NB4 (cell line): ENCODE measurements at regions not wholly inside any gene's neighbourhood (a gene's known extent, or its start where the extent isn't known, plus 50 kb on each side); places are given as distances from the start of the nearest gene placed in this dataset.

ENCODE experiments used
- DNase-seq: peaks from one replicate; pipeline ENCODE4 v3.0.0; 2010; ENCODE audit warnings: low read depth
- H3K4me3 ChIP-seq: one replicate; pipeline ENCODE4 v1.5.1; 2011; ENCODE audit warnings: mild to moderate bottlenecking, low read depth, low read length, moderate library complexity
- MYC ChIP-seq: IDR thresholded peaks from 2 replicates; pipeline ENCODE4 v1.6.1; 2011; ENCODE audit warnings: low read depth, low read length
- POLR2A ChIP-seq: IDR thresholded peaks from 2 replicates; pipeline ENCODE4 v1.6.1; 2011; ENCODE audit warnings: mild to moderate bottlenecking; ENCODE audit not compliant: insufficient read length; ENCODE audit errors: extremely low read depth
- TF ChIP-seq, protein P1 (sequence below): IDR thresholded peaks from one replicate; pipeline ENCODE4 v1.5.1; 2012; ENCODE audit warnings: low read depth, low read length
- TF ChIP-seq, protein P2 (sequence below): IDR thresholded peaks from 2 replicates; pipeline ENCODE4 v1.6.1; 2011; ENCODE audit warnings: low read depth, low read length

DNA sequence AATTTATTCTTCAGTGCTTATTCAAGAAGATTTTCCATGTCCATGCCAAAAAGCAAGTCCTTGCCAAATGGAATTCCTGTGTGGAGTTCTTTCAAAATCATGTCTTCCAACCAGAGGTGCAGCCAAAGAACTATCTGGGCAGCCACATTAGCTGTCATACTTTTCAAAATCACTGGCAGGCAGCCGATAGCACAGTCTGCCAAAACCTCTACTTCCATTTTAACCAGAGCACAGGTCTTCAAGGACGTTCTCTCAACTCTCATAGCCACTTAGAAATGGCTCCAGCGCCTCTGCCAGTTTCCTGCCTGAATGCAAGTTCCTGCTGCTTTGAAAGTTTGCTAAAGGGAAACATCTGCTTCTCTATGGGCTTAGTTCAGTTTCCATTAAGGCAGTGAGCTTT is 975.7 kb upstream of the ADGRL4 start:
- DNase-seq = no peak
- TF ChIP-seq POLR2A = no peak
- TF ChIP-seq, protein P1, sequence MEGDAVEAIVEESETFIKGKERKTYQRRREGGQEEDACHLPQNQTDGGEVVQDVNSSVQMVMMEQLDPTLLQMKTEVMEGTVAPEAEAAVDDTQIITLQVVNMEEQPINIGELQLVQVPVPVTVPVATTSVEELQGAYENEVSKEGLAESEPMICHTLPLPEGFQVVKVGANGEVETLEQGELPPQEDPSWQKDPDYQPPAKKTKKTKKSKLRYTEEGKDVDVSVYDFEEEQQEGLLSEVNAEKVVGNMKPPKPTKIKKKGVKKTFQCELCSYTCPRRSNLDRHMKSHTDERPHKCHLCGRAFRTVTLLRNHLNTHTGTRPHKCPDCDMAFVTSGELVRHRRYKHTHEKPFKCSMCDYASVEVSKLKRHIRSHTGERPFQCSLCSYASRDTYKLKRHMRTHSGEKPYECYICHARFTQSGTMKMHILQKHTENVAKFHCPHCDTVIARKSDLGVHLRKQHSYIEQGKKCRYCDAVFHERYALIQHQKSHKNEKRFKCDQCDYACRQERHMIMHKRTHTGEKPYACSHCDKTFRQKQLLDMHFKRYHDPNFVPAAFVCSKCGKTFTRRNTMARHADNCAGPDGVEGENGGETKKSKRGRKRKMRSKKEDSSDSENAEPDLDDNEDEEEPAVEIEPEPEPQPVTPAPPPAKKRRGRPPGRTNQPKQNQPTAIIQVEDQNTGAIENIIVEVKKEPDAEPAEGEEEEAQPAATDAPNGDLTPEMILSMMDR = no peak
- TF ChIP-seq, protein P2, sequence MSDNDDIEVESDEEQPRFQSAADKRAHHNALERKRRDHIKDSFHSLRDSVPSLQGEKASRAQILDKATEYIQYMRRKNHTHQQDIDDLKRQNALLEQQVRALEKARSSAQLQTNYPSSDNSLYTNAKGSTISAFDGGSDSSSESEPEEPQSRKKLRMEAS = no peak
- no peak for TF ChIP-seq MYC
- H3K4me3 ChIP-seq = no peak overlapping the region

DNA sequence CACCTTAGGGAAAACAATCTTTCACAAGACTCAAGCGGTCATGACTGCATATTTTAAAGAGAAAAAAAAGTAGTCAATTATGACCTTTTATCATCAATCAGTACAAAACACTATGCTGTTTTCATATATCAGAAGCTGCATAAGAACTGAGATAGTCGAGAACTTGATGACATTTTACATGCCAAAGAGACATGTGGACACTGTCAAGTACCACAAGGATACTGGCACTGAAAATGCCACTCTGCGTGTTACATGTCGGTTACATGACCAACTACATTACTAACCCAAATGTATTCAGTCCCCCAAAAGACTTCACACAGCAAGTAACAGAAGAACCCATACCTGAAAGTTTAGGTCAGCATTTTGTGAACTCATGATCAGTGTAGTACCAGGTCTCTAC is 975.0 kb upstream of the ADGRL4 start:
- TF ChIP-seq, protein P2 = no peak
- TF ChIP-seq, protein P1 = no peak
- no peak for TF ChIP-seq MYC
- no peak overlapping the region for H3K4me3 ChIP-seq
- DNase-seq = no peak

DNA sequence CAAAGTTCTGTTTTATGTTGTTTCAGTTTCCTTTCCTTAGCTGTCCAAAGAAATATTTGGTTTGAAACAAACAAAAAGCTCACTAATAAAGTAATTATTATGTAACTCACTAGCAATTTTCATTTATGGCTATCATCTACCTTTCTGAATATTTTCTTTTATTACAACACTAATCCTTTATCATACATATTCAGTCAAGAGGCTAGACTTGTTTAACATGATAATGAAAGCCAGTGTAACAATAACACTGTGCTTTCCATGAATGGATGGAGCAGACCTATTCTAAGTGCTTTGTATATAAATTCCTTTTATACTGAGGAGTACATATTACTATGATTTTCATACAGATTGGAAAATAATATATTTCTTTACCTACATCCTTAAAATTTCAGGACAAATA is 972.8 kb upstream of the ADGRL4 start:
- no peak for TF ChIP-seq POLR2A
- TF ChIP-seq, protein P1 = no peak
- TF ChIP-seq MYC = no peak
- TF ChIP-seq, protein P2 = no peak
- no peak for DNase-seq
- H3K4me3 ChIP-seq = no peak overlapping the region

DNA sequence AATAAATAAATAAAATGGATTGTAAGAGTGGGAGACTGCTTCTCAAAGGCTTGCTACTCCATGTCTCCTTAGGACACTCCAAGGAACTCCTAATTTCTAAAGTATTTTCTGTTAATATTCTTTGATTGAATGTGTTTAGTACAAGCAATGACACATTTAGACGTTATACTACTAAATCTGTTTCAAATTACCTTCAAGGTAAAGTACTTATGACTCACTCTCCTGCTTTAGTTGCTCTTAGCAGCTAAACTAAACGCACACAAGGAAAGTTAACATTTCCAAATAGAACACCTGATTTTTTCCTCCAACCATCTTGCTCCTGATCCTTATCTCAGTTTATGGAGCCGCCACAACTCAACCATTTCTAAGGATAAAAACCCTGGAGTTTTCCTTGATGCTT is 969.8 kb upstream of the ADGRL4 start:
- no peak overlapping the region for H3K4me3 ChIP-seq
- DNase-seq = no peak
- TF ChIP-seq, protein P1 = no peak
- no peak for TF ChIP-seq POLR2A
- TF ChIP-seq, protein P2 = no peak
- TF ChIP-seq MYC = no peak

DNA sequence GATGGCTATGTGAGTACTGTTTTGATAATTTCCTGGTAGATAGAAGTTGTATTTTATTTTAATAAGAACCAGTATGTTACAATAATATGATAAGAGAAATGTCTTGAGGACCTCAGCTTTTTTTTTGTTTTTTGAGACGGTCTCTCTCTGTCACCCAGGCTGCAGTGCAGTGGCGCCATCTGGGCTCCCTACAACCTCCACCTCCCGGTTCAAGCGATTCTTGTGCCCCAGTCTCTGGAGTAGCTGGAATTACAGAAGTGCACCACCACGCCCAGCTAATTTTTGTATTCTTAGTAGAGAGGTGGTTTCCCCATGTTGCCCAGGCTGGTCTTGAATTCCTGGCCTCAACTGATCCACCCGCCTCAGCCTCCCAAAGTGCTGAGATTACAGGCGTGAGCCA is 968.1 kb upstream of the ADGRL4 start:
- DNase-seq = no peak
- no peak overlapping the region for H3K4me3 ChIP-seq
- TF ChIP-seq MYC (no peak), POLR2A (no peak)
- TF ChIP-seq, protein P2 = no peak
- TF ChIP-seq, protein P1 = no peak

DNA sequence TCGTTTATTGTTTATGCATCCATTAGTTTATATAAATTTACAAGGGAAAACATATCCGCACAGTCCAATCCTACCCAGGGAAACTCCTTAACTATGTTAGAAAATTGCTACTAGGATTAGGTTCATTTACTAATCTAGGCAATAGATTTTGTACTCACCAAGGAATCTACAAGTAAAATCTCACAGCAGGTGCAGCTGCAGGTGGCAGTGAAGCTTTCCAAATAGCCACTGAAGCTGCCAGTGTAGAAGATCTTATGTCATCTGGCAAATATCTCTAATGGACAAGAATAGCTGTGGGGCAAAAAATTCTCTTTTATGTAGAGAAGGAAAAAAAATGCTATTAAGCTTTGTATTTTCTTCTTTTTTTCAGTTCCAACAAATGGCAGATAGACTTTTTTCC is 963.4 kb upstream of the ADGRL4 start:
- no peak overlapping the region for H3K4me3 ChIP-seq
- no peak for DNase-seq
- no peak for TF ChIP-seq MYC
- no peak for TF ChIP-seq POLR2A
- TF ChIP-seq, protein P1 = no peak
- TF ChIP-seq, protein P2 = no peak
